Activated T-cell treated with anti-CD3 and anti-CD28 coated beads, Interleukin-2, amount 50 U/mL, for 24 hours (primary cell): ENCODE measurements at regions not wholly inside any gene's neighbourhood (a gene's known extent, or its start where the extent isn't known, plus 50 kb on each side); places are given as distances from the start of the nearest gene placed in this dataset.

Source experiments
- DNase-seq: peaks from one replicate; pipeline ENCODE4 v3.0.0-alpha.2; 2020
- H3K27ac Mint-ChIP-seq: 2 replicates; pipeline ENCODE4 v1.8.0; 2020; ENCODE audit warnings: mild to moderate bottlenecking, mixed read lengths
- H3K27me3 Mint-ChIP-seq: 2 replicates; pipeline ENCODE4 v1.8.0; 2020; ENCODE audit warnings: mixed read lengths
- H3K36me3 Mint-ChIP-seq: 2 replicates; pipeline ENCODE4 v1.8.0; 2020; ENCODE audit warnings: low read depth, mixed read lengths
- H3K4me1 Mint-ChIP-seq: 2 replicates; pipeline ENCODE4 v1.8.0; 2020; ENCODE audit warnings: low read depth, mixed read lengths
- H3K4me3 Mint-ChIP-seq: 2 replicates; pipeline ENCODE4 v1.8.0; 2020; ENCODE audit warnings: mild to moderate bottlenecking, moderate library complexity, mixed read lengths
- H3K9me3 Mint-ChIP-seq: 2 replicates; pipeline ENCODE4 v1.8.0; 2020; ENCODE audit warnings: mixed read lengths

DNA sequence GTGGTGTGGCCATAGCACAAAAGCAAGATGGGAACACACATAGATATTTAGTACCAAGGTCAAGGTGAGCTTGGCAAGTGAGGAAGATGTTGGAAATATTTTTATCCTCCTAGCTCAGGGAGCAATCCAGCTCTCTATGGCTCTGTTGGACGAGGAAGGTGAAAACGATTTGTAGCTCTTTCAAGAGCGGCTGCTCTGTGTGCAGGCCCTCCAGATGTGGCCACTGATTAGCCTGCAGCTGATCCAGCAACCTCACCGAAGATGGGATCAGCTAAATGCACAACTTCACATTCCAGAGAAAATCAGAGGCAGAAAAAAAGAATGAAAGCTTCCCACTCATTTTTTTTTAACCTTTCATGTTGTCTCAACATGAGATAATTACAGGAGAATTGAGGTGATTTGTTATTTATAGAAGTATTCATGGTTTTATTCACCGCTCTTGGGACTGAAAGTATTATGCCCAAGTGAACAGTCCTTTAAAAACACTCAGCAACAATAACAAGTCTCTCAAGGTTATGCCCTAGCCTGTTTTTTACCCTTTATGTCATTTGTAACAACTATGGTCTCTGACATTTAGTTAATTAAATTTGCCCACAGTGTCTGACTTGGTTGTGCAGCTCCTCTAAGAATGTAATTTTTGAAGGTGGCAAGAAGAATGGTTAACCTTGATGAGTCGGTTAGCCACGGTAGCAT lies 213.6 kb upstream of the ADARB2 start:
- DNase-seq = no peak
- H3K4me1 Mint-ChIP-seq = peaks cover 8% of the 10 kb centered on the region
- no peak overlapping the region for H3K27ac Mint-ChIP-seq
- H3K27me3 Mint-ChIP-seq = no peaks in the 10 kb centered on the region
- H3K36me3 Mint-ChIP-seq = no peaks in the 10 kb centered on the region
- no peak overlapping the region for H3K4me3 Mint-ChIP-seq
- H3K9me3 Mint-ChIP-seq = no peaks in the 10 kb centered on the region

GRCh38 chr10:1947464-1948003 lies 210.2 kb upstream of the ADARB2 start:
- no peak overlapping the region for H3K27ac Mint-ChIP-seq
- peaks cover 10% of the 10 kb centered on the region for H3K4me1 Mint-ChIP-seq
- H3K36me3 Mint-ChIP-seq = no peaks in the 10 kb centered on the region
- no peaks in the 10 kb centered on the region for H3K27me3 Mint-ChIP-seq
- H3K9me3 Mint-ChIP-seq = no peaks in the 10 kb centered on the region
- H3K4me3 Mint-ChIP-seq = no peak overlapping the region
- DNase-seq = no peak

GRCh38 chr10:1944487-1944886 lies 207.2 kb upstream of the ADARB2 start:
- Mint-ChIP-seq H3K27ac (no peak overlapping the region), H3K4me1 (peaks cover 16% of the 10 kb centered on the region), H3K4me3 (no peak overlapping the region), H3K9me3 (no peaks in the 10 kb centered on the region), H3K36me3 (no peaks in the 10 kb centered on the region), H3K27me3 (no peaks in the 10 kb centered on the region)
- no peak for DNase-seq

DNA sequence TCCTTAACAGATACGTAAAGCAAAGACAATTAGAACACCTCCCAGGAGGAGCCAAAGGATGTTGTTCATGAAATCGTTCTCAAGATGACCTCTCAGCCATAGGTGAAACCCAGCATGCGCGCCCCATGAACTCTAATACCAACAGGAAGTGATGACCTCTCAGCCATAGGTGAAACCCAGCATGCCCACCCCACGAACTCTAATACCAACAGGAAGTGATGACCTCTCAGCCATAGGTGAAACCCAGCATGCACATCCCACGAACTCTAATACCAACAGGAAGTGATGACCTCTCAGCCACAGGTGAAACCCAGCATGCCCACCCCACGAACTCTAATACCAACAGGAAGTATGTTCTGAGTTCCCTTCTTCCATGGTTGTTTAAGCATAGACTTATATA lies 205.2 kb upstream of the ADARB2 start:
- Mint-ChIP-seq H3K27me3 (no peaks in the 10 kb centered on the region), H3K27ac (no peak overlapping the region)

DNA sequence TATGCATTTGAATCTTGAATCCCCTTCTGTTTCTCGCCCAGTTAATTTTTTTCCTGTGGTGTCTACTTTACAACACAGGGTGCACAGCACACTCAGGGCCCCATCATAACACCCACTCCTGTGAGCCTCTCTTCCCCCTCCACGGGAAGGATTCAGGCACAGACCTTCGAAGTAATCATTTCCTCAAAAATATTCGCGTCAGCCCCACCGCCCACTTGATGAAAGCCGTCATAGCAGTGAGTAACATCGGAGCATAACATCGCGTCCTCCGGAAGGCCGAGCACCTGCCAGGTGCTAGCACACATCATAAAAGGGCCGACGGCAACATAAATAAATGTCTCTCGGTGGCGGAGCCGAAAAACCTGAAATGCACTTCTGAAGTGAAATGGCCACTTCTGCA lies 201.7 kb upstream of the ADARB2 start:
- Mint-ChIP-seq H3K4me3 (peak overlapping the region; percentile 47), H3K27me3 (no peaks in the 10 kb centered on the region), H3K27ac (peak overlapping the region; percentile 90), H3K36me3 (no peaks in the 10 kb centered on the region), H3K4me1 (peaks cover 27% of the 10 kb centered on the region), H3K9me3 (no peaks in the 10 kb centered on the region)
- peak; percentile 63 for DNase-seq

More for the DNA sequence above, 205.2 kb upstream of the ADARB2 start:
- H3K4me1 Mint-ChIP-seq = peaks cover 30% of the 10 kb centered on the region
- no peaks in the 10 kb centered on the region for H3K9me3 Mint-ChIP-seq
- no peak for DNase-seq
- H3K36me3 Mint-ChIP-seq = no peaks in the 10 kb centered on the region
- H3K4me3 Mint-ChIP-seq = no peak overlapping the region

GRCh38 chr10:1938317-1938716 lies 201.0 kb upstream of the ADARB2 start:
- H3K4me3 Mint-ChIP-seq = peak overlapping the region; percentile 47
- H3K27me3 Mint-ChIP-seq = no peaks in the 10 kb centered on the region
- peak overlapping the region; percentile 90 for H3K27ac Mint-ChIP-seq
- no peaks in the 10 kb centered on the region for H3K9me3 Mint-ChIP-seq
- peaks cover 30% of the 10 kb centered on the region for H3K4me1 Mint-ChIP-seq
- H3K36me3 Mint-ChIP-seq = no peaks in the 10 kb centered on the region
- no peak for DNase-seq

GRCh38 chr10:1935912-1936311 lies 198.6 kb upstream of the ADARB2 start:
- Mint-ChIP-seq H3K9me3 (no peaks in the 10 kb centered on the region), H3K27me3 (no peaks in the 10 kb centered on the region), H3K4me1 (peaks cover 33% of the 10 kb centered on the region), H3K27ac (no peak overlapping the region), H3K4me3 (no peak overlapping the region), H3K36me3 (no peaks in the 10 kb centered on the region)
- DNase-seq = no peak

GRCh38 chr10:1933215-1933614 lies 195.9 kb upstream of the ADARB2 start:
- Mint-ChIP-seq H3K4me1 (peaks cover 19% of the 10 kb centered on the region), H3K27me3 (no peaks in the 10 kb centered on the region), H3K4me3 (no peak overlapping the region), H3K9me3 (no peaks in the 10 kb centered on the region), H3K36me3 (no peaks in the 10 kb centered on the region), H3K27ac (no peak overlapping the region)
- DNase-seq = no peak

DNA sequence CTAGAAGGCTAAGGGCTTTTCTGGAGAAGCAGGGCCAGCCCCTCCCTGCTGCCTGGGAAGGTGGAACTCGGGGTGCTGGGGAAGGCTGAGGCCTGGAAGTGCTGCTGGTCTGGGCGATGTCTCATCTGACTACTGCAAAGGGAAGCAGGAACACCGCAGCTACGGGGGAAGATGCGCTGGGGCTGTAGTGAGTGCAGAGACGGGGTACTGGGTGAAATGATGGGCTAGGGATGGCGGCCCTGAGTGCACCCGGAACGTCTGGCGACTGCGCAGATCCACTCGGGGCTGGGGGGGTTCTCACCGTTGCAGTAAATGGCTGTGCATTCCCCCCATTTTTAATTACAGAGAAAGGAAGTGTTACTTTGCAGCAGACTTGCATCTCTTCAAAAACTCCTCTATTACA lies 195.4 kb upstream of the ADARB2 start:
- Mint-ChIP-seq H3K36me3 (no peaks in the 10 kb centered on the region), H3K4me3 (peak overlapping the region; percentile 39), H3K4me1 (peaks cover 16% of the 10 kb centered on the region), H3K27me3 (no peaks in the 10 kb centered on the region), H3K27ac (no peak overlapping the region), H3K9me3 (no peaks in the 10 kb centered on the region)
- no peak for DNase-seq

GRCh38 chr10:1928606-1929005 lies 191.3 kb upstream of the ADARB2 start:
- Mint-ChIP-seq H3K9me3 (no peaks in the 10 kb centered on the region), H3K36me3 (no peaks in the 10 kb centered on the region), H3K27me3 (no peaks in the 10 kb centered on the region), H3K4me1 (peaks cover 10% of the 10 kb centered on the region), H3K4me3 (no peak overlapping the region), H3K27ac (no peak overlapping the region)
- DNase-seq = no peak

DNA sequence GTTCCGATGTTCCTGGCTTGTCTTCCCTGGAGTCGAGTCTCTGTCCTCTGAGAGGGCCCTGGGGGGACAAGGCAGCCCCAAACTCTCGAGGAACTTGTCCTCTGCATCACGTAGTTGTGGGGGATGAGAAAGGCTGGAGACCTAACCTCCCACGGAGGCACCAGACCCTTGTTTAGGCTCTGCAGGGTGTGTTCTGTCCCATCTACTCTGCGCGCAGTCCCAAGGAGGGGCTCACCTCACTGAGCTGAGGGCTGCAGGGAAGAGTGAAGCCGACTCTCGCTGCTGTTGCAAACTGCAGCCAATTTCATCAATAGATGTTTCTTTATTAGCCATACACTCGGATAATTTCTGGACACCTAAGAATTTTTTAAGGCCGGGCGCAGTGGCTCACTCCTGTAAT lies 186.7 kb upstream of the ADARB2 start:
- Mint-ChIP-seq H3K9me3 (no peaks in the 10 kb centered on the region), H3K27ac (no peak overlapping the region), H3K4me3 (no peak overlapping the region), H3K27me3 (no peaks in the 10 kb centered on the region), H3K36me3 (no peaks in the 10 kb centered on the region), H3K4me1 (peaks cover 4% of the 10 kb centered on the region)
- no peak for DNase-seq

- no peaks in the 10 kb centered on the region for H3K9me3 Mint-ChIP-seq
- no peak overlapping the region for H3K4me3 Mint-ChIP-seq
- peaks cover 4% of the 10 kb centered on the region for H3K4me1 Mint-ChIP-seq
- H3K36me3 Mint-ChIP-seq = no peaks in the 10 kb centered on the region
- no peak overlapping the region for H3K27ac Mint-ChIP-seq
- H3K27me3 Mint-ChIP-seq = no peaks in the 10 kb centered on the region
- no peak for DNase-seq
Observed at GRCh38 chr10:1923586-1923985, 186.3 kb upstream of the ADARB2 start.

GRCh38 chr10:1920941-1921340 lies 183.6 kb upstream of the ADARB2 start:
- Mint-ChIP-seq H3K36me3 (no peaks in the 10 kb centered on the region), H3K9me3 (no peaks in the 10 kb centered on the region), H3K27me3 (no peaks in the 10 kb centered on the region), H3K4me3 (no peak overlapping the region), H3K4me1 (peaks cover 4% of the 10 kb centered on the region), H3K27ac (no peak overlapping the region)
- no peak for DNase-seq

DNA sequence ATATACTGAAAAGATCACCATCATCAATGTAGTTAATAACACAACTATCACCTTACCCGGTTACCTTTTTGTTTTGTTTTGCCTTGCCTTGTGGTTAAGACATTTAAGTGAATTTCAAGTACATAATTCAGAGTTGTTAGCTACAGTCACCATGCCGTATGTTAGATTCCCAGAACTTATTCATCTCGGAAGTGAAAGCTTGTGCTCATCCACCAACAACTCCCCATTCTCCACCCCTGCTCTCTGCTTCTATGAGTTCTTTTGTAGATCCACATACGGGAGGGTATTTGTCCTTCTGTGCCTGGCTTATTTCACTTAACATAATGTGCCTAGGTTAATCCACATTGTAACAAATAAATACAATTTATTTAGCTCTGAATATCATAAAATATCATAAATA lies 182.8 kb upstream of the ADARB2 start:
- H3K27me3 Mint-ChIP-seq = no peaks in the 10 kb centered on the region
- no peak overlapping the region for H3K27ac Mint-ChIP-seq
- H3K9me3 Mint-ChIP-seq = no peaks in the 10 kb centered on the region
- no peak overlapping the region for H3K4me3 Mint-ChIP-seq
- no peaks in the 10 kb centered on the region for H3K36me3 Mint-ChIP-seq
- H3K4me1 Mint-ChIP-seq = peaks cover 4% of the 10 kb centered on the region
- no peak for DNase-seq

- no peak for DNase-seq
- Mint-ChIP-seq H3K9me3 (peaks cover 2% of the 10 kb centered on the region), H3K4me1 (no peaks in the 10 kb centered on the region), H3K27me3 (no peaks in the 10 kb centered on the region), H3K36me3 (no peaks in the 10 kb centered on the region), H3K27ac (no peak overlapping the region), H3K4me3 (no peak overlapping the region)
Observed at GRCh38 chr10:1911771-1912170, 174.4 kb upstream of the ADARB2 start.

GRCh38 chr10:1903982-1904381 lies 166.7 kb upstream of the ADARB2 start:
- no peak overlapping the region for H3K27ac Mint-ChIP-seq
- H3K27me3 Mint-ChIP-seq = peaks cover 6% of the 10 kb centered on the region
- no peak for DNase-seq
- no peaks in the 10 kb centered on the region for H3K4me1 Mint-ChIP-seq
- H3K36me3 Mint-ChIP-seq = no peaks in the 10 kb centered on the region
- H3K4me3 Mint-ChIP-seq = no peak overlapping the region
- no peaks in the 10 kb centered on the region for H3K9me3 Mint-ChIP-seq
